ENCODE measurements at regions not wholly inside any gene's neighbourhood (a gene's known extent, or its start where the extent isn't known, plus 50 kb on each side); places are given as distances from the start of the nearest gene placed in this dataset.

- TF ChIP-seq POLR2A (IDR thresholded peaks at IDR 0.05), result no peak
- TF ChIP-seq CTCF (IDR thresholded peaks at IDR 0.05), result no peak
Observed at GRCh38 chr12:11580125-11580751, 69.2 kb upstream of the ETV6 start.
